ENCODE measurements at regions not wholly inside any gene's neighbourhood (a gene's known extent, or its start where the extent isn't known, plus 50 kb on each side); places are given as distances from the start of the nearest gene placed in this dataset.
A peak's percentile ranks its signal among the peaks of the same experiment; 100 is the strongest.

- H3K9me3 ChIP-seq: no peaks in the 10 kb centered on the region
- no peak for TF ChIP-seq CTCF (IDR thresholded peaks at IDR 0.05)
- no peak for TF ChIP-seq POLR2A (IDR thresholded peaks at IDR 0.05)
- no peak for TF ChIP-seq POLR2AphosphoS5 (IDR thresholded peaks at IDR 0.05)
- in situ Hi-C loops (cut with MboI; ENCODE audit: low pct_ligation_motif_present in 1 of 4, low pct_unique_long_range_greater_than_20kb in 1 of 4, low sequenced_read_pairs in 3 of 4) (no loop called here), intact Hi-C loops (cut with DNase I; ENCODE audit: low total_unique reads) (no loop called here)
- peaks cover 25 to 52% (median 28%) of the 10 kb centered on the region in 4 donors for H3K4me1 ChIP-seq
- H3K27ac ChIP-seq: peak overlapping the region; percentile 78 to 84 (median 82)
- H3K36me3 ChIP-seq: no peaks in the 10 kb centered on the region
- DNase-seq: no peak
- 63% methylated on average over 6 of the region's 6 CpGs; no CpG with 5 or more reads in 1 of the 2 donors for WGBS, 2 donors (ENCODE audit: low coverage in 1 of 2)
- H3K27me3 ChIP-seq: no peaks in the 10 kb centered on the region
- H3K4me3 ChIP-seq: peak overlapping the region in 2 of 4 donors; percentile 16 to 38
Measured at GRCh38 chr9:96137671-96138429, 164.1 kb downstream of the HSD17B3 start.

GRCh38 chr9:96136992-96137670 is 164.8 kb downstream of the HSD17B3 start:
- H3K4me1 ChIP-seq: peaks cover 25 to 52% (median 28%) of the 10 kb centered on the region in 4 donors

GRCh38 chr9:96135753-96136290 is 166.2 kb downstream of the HSD17B3 start:
- TF ChIP-seq CTCF (IDR thresholded peaks at IDR 0.05) (no peak), POLR2A (IDR thresholded peaks at IDR 0.05) (no peak), EP300 (IDR thresholded peaks at IDR 0.05; ENCODE audit: low read depth) (no peak), POLR2AphosphoS5 (IDR thresholded peaks at IDR 0.05) (no peak)
- Histone ChIP-seq H3K9me3 (no peaks in the 10 kb centered on the region), H3K4me1 (peaks cover 20 to 50% (median 27%) of the 10 kb centered on the region in 4 donors), H3K27ac (peak overlapping the region; percentile 78 to 84 (median 82)), H3K4me3 (no peak overlapping the region), H3K36me3 (no peaks in the 10 kb centered on the region), H3K27me3 (no peaks in the 10 kb centered on the region)
- in situ Hi-C loops (cut with MboI; ENCODE audit: low pct_ligation_motif_present in 1 of 4, low pct_unique_long_range_greater_than_20kb in 1 of 4, low sequenced_read_pairs in 3 of 4) (no loop called here), intact Hi-C loops (cut with DNase I; ENCODE audit: low total_unique reads) (no loop called here)
- DNase-seq: no peak
- 71 to 80% methylated on average over 1 to 3 of the region's 3 CpGs for WGBS, 2 donors (ENCODE audit: low coverage in 1 of 2)

More at GRCh38 chr9:96136992-96137670, 164.8 kb downstream of the HSD17B3 start:
- intact Hi-C loops (cut with DNase I; ENCODE audit: low total_unique reads) (no loop called here), in situ Hi-C loops (cut with MboI; ENCODE audit: low pct_ligation_motif_present in 1 of 4, low pct_unique_long_range_greater_than_20kb in 1 of 4, low sequenced_read_pairs in 3 of 4) (no loop called here)
- WGBS, 2 donors (ENCODE audit: low coverage in 1 of 2): 10% methylated on average over 1 to 8 of the region's 8 CpGs
- Histone ChIP-seq H3K4me3 (peak overlapping the region in 2 of 4 donors; percentile 16 to 38), H3K27me3 (no peaks in the 10 kb centered on the region), H3K27ac (peak overlapping the region; percentile 78 to 84 (median 82)), H3K9me3 (no peaks in the 10 kb centered on the region), H3K36me3 (no peaks in the 10 kb centered on the region)
- DNase-seq: peak; percentile 80
- TF ChIP-seq CTCF (IDR thresholded peaks at IDR 0.05) (no peak), POLR2AphosphoS5 (IDR thresholded peaks at IDR 0.05) (peak; percentile 22 to 56 (median 46)), POLR2A (IDR thresholded peaks at IDR 0.05) (no peak)

- Histone ChIP-seq H3K4me3 (no peak overlapping the region), H3K9me3 (no peaks in the 10 kb centered on the region), H3K4me1 (peaks cover 19 to 44% (median 23%) of the 10 kb centered on the region in 4 donors), H3K36me3 (no peaks in the 10 kb centered on the region), H3K27me3 (no peaks in the 10 kb centered on the region), H3K27ac (peak overlapping the region in 3 of 4 donors; percentile 44 to 84 (median 81))
- TF ChIP-seq EP300 (IDR thresholded peaks at IDR 0.05; ENCODE audit: low read depth) (no peak), POLR2AphosphoS5 (IDR thresholded peaks at IDR 0.05) (no peak), POLR2A (IDR thresholded peaks at IDR 0.05) (no peak), CTCF (IDR thresholded peaks at IDR 0.05) (no peak)
- intact Hi-C loops (cut with DNase I; ENCODE audit: low total_unique reads) (no loop called here), in situ Hi-C loops (cut with MboI; ENCODE audit: low pct_ligation_motif_present in 1 of 4, low pct_unique_long_range_greater_than_20kb in 1 of 4, low sequenced_read_pairs in 3 of 4) (no loop called here)
- DNase-seq: no peak
- WGBS, 2 donors (ENCODE audit: low coverage in 1 of 2): 48 to 63% methylated on average over 9 of the region's 9 CpGs
Measured at GRCh38 chr9:96135076-96135752, 166.8 kb downstream of the HSD17B3 start.
